ENCODE measurements at regions not wholly inside any gene's neighbourhood (a gene's known extent, or its start where the extent isn't known, plus 50 kb on each side); places are given as distances from the start of the nearest gene placed in this dataset.

- no peak for TF ChIP-seq EGR1 (IDR thresholded peaks at IDR 0.05)
- no peak for TF ChIP-seq CREB1 (IDR thresholded peaks at IDR 0.05; ENCODE audit: low read depth)
- no peak for TF ChIP-seq TAF1 (IDR thresholded peaks at IDR 0.05; ENCODE audit: low read depth)
Observed at GRCh38 chr14:45332360-45332988, 79.5 kb upstream of the MIS18BP1 start.
